Natural killer cell (primary cell): ENCODE measurements at regions not wholly inside any gene's neighbourhood (a gene's known extent, or its start where the extent isn't known, plus 50 kb on each side); places are given as distances from the start of the nearest gene placed in this dataset.

Experiments
- ATAC-seq, 3 donors: fragments of 150-1000 bp in 2 of 3; fragments of 200-7000 bp in 1 of 3; cut with Tn5 transposase; 1 replicate in 1 of 3; 2 replicates in 2 of 3; pipeline ENCODE4 v1.10.0; 2021; ENCODE audit warnings: mild to moderate bottlenecking in 2 of 3, moderate library complexity in 2 of 3
- DNase-seq, 2 donors: peaks; one replicate each; pipeline versions ENCODE4 v3.0.0 to v3.0.0-alpha.2; 2013 to 2021; ENCODE audit warnings: mixed read lengths in 1 of 2
- H3K27ac ChIP-seq: one replicate; pipeline ENCODE4 v1.5.1; 2013; ENCODE audit warnings: mild to moderate bottlenecking, low read length
- H3K27me3 ChIP-seq: one replicate; pipeline ENCODE4 v1.6.1; 2013; ENCODE audit warnings: low read length; ENCODE audit not compliant: control insufficient read depth, insufficient read depth
- H3K36me3 ChIP-seq: one replicate; pipeline ENCODE4 v1.6.1; 2013; ENCODE audit warnings: low read length; ENCODE audit not compliant: control insufficient read depth, insufficient read depth
- H3K4me1 ChIP-seq: one replicate; pipeline ENCODE4 v1.6.1; 2013; ENCODE audit warnings: low read length; ENCODE audit not compliant: control insufficient read depth, insufficient read depth
- H3K4me3 ChIP-seq: one replicate; pipeline ENCODE4 v1.5.1; 2013; ENCODE audit warnings: low read length
- H3K9me3 ChIP-seq: one replicate; pipeline ENCODE4 v1.6.1; 2013; ENCODE audit warnings: low read length; ENCODE audit not compliant: control insufficient read depth, insufficient read depth
- H3K27ac Mint-ChIP-seq, 2 donors: one replicate each; pipeline ENCODE4 v1.8.0; 2022; ENCODE audit warnings: mild to moderate bottlenecking in 2 of 2, mixed read lengths in 2 of 2, moderate library complexity in 1 of 2
- H3K27me3 Mint-ChIP-seq, 2 donors: one replicate each; pipeline ENCODE4 v1.8.0; 2022; ENCODE audit warnings: low read depth in 2 of 2, mixed read lengths in 2 of 2
- H3K36me3 Mint-ChIP-seq: one replicate; pipeline ENCODE4 v1.8.0; 2022; ENCODE audit warnings: mixed read lengths
- H3K4me1 Mint-ChIP-seq, 2 donors: one replicate each; pipeline ENCODE4 v1.8.0; 2022; ENCODE audit warnings: mixed read lengths in 2 of 2
- H3K4me3 Mint-ChIP-seq: one replicate; pipeline ENCODE4 v1.8.0; 2022; ENCODE audit warnings: mild to moderate bottlenecking, moderate library complexity, mixed read lengths
- H3K9me3 Mint-ChIP-seq, 2 donors: one replicate each; pipeline ENCODE4 v1.8.0; 2022; ENCODE audit warnings: mixed read lengths in 2 of 2
- WGBS: methylation state at CpG from one replicate; pipeline ENCODE4 v1.1.7; 2013; ENCODE audit warnings: missing lambda C conversion rate; ENCODE audit not compliant: insufficient coverage; 5-methylcytosine and 5-hydroxymethylcytosine counted together
- intact Hi-C: fragments of 100-400 bp; cut with micrococcal nuclease; formaldehyde crosslinking; loops from one replicate; pipeline ENCODE4 v1.14.2; 2022
- TF ChIP-seq, protein P1 (sequence below): fragments of 200-600 bp; IDR thresholded peaks from one replicate; pipeline ENCODE4 v1.8.0; 2022; ENCODE audit warnings: antibody characterized with exemption

DNA sequence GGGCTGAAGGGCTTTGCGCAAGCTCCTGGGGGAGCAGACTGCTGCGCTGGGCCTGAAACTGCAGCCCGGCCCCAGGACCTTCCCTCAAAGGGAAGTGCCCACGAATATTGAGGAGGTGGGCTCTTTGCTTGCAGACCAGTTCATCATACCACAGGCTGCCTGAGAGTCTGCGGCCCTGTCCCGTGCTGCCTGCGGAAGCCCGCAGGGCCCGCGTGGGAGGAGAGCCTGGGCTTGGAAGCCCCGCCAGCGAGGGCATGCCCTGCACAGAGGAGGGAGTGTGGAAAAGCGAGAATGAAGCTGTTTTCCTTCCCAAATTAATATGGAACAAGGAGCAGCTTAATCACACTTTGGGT lies 83.6 kb upstream of the MKI67 start:
- ATAC-seq (no peak), DNase-seq (no peak)
- Histone ChIP-seq H3K36me3 (no peaks in the 10 kb centered on the region), H3K27ac (peak overlapping the region; percentile 20), H3K27me3 (no peaks in the 10 kb centered on the region), H3K4me1 (peaks cover 19% of the 10 kb centered on the region), H3K4me3 (peak overlapping the region; percentile 54), H3K9me3 (no peaks in the 10 kb centered on the region)
- Mint-ChIP-seq H3K4me3 (peak overlapping the region; percentile 88), H3K4me1 (peaks cover 12 to 17% of the 10 kb centered on the region in 2 donors), H3K9me3 (no peaks in the 10 kb centered on the region), H3K27ac (peak overlapping the region; percentile 46 to 74), H3K27me3 (peaks cover 0 to 6% of the 10 kb centered on the region in 2 donors), H3K36me3 (no peaks in the 10 kb centered on the region)
- TF ChIP-seq, protein P1, sequence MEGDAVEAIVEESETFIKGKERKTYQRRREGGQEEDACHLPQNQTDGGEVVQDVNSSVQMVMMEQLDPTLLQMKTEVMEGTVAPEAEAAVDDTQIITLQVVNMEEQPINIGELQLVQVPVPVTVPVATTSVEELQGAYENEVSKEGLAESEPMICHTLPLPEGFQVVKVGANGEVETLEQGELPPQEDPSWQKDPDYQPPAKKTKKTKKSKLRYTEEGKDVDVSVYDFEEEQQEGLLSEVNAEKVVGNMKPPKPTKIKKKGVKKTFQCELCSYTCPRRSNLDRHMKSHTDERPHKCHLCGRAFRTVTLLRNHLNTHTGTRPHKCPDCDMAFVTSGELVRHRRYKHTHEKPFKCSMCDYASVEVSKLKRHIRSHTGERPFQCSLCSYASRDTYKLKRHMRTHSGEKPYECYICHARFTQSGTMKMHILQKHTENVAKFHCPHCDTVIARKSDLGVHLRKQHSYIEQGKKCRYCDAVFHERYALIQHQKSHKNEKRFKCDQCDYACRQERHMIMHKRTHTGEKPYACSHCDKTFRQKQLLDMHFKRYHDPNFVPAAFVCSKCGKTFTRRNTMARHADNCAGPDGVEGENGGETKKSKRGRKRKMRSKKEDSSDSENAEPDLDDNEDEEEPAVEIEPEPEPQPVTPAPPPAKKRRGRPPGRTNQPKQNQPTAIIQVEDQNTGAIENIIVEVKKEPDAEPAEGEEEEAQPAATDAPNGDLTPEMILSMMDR: no peak
- intact Hi-C loops: no loop called here
- WGBS: 85% methylated on average over 13 of the region's 13 CpGs

DNA sequence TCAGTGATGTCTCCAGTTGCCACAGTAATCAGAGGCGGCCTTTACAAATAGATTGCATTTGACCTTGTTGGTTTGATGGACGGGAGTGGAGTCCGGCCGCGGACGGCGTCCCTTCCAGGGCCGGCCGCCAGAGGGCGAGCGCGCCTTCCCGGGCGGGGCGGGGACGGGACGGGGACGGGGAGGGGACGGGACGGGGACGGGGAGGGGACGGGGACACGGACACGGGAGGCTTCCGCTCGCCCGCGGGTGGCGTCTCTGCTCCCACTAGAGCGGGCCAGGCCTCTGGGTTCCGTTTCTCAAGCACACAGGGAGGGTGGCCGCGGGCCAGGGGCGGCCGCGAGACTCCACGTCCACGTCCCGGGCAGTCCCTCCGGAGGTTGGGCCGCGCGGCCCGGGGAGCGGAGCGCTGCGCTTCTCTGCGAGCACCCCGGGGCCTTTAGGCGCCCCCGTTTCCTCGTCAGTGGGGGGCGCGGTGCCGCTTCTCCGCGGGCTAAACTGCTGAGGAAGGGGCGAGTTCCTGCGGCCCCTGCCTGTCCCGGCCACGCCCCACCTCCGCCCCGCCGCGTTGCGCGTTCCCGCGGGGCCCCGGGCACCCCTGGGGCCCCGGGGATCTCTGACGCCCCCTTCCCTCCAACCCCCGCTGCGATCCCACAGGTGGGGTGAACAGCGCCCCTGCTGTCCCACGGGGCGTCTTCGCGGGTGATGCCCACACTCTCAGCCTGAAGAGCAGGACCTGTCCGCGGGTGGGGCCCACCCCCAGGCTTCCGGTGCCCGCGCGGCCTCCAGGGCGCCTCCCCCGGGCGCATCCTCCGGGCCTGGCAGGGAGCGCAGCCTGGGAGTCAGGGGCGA lies 84.2 kb upstream of the MKI67 start:
- H3K4me1 Mint-ChIP-seq: peaks cover 12 to 17% of the 10 kb centered on the region in 2 donors
- H3K27me3 Mint-ChIP-seq: peaks cover 0 to 6% of the 10 kb centered on the region in 2 donors
- Histone ChIP-seq H3K27me3 (no peaks in the 10 kb centered on the region), H3K9me3 (no peaks in the 10 kb centered on the region), H3K36me3 (no peaks in the 10 kb centered on the region), H3K4me3 (peak overlapping the region; percentile 54), H3K27ac (peak overlapping the region; percentile 67), H3K4me1 (peaks cover 19% of the 10 kb centered on the region)
- TF ChIP-seq, protein P1: peak; percentile 79
- whole genome bisulfite sequencing: 1% methylated on average over 91 of the region's 91 CpGs
- ATAC-seq: peak; percentile 75 to 86 (median 78)
- H3K9me3 Mint-ChIP-seq: no peaks in the 10 kb centered on the region
- no peaks in the 10 kb centered on the region for H3K36me3 Mint-ChIP-seq
- peak overlapping the region; percentile 88 for H3K4me3 Mint-ChIP-seq
- H3K27ac Mint-ChIP-seq: peak overlapping the region; percentile 46 to 74
- intact Hi-C loops: no loop called here
- DNase-seq: peak; percentile 75 to 85

- no peaks in the 10 kb centered on the region for H3K9me3 ChIP-seq
- no peaks in the 10 kb centered on the region for H3K36me3 ChIP-seq
- peak overlapping the region; percentile 87 for H3K4me3 Mint-ChIP-seq
- intact Hi-C loops: no loop called here
- TF ChIP-seq, protein P1: no peak
- no peaks in the 10 kb centered on the region for H3K9me3 Mint-ChIP-seq
- WGBS: 67% methylated on average over 25 of the region's 25 CpGs
- no peaks in the 10 kb centered on the region for H3K36me3 Mint-ChIP-seq
- H3K4me1 Mint-ChIP-seq: peaks cover 12 to 17% of the 10 kb centered on the region in 2 donors
- DNase-seq (peak in 1 of 2 donors; percentile 28), ATAC-seq (no peak)
- H3K27me3 ChIP-seq: no peaks in the 10 kb centered on the region
- H3K27ac ChIP-seq: peak overlapping the region; percentile 67
- no peak overlapping the region for H3K4me3 ChIP-seq
- H3K27ac Mint-ChIP-seq: peak overlapping the region; percentile 74 to 75
- peaks cover 19% of the 10 kb centered on the region for H3K4me1 ChIP-seq
- peaks cover 0 to 6% of the 10 kb centered on the region in 2 donors for H3K27me3 Mint-ChIP-seq
Observed at GRCh38 chr10:128211064-128211504, 84.9 kb upstream of the MKI67 start.
